ENCODE measurements at regions not wholly inside any gene's neighbourhood (a gene's known extent, or its start where the extent isn't known, plus 50 kb on each side); places are given as distances from the start of the nearest gene placed in this dataset.

DNA sequence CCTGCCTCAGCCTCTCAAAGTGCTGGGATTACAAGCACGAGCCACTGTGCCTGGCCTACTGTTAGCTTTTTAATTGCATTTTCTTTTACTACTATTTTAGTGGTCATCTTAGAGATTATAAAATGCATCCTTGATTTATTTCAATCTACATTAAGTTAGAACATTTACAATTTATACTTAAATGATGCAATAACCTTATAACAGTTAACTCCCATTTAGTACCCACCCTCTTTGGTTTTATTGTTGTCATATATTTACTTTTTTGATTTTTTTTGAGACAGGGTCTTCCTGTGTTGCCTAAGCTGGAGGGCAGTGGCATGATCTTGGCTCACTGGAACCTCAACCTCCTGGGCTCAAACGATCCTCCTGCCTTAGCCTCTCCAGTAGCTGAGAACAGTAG is 77.3 kb downstream of the PPCDC start:
- TF ChIP-seq Cebpa-rat (IDR thresholded peaks at IDR 0.05): no peak
- peak overlapping the region; percentile 58 for H3K4me2 ChIP-seq
- no peaks in the 10 kb centered on the region for H3K9me3 ChIP-seq
- H3K27ac ChIP-seq: no peak overlapping the region
- no peak overlapping the region for H3K9ac ChIP-seq
- no peaks in the 10 kb centered on the region for H4K20me1 ChIP-seq
- no peaks in the 10 kb centered on the region for H3K27me3 ChIP-seq
- no peak overlapping the region for H3K4me3 ChIP-seq
- no peaks in the 10 kb centered on the region for H3K36me3 ChIP-seq
- peaks cover 53% of the 10 kb centered on the region for H3K4me1 ChIP-seq

DNA sequence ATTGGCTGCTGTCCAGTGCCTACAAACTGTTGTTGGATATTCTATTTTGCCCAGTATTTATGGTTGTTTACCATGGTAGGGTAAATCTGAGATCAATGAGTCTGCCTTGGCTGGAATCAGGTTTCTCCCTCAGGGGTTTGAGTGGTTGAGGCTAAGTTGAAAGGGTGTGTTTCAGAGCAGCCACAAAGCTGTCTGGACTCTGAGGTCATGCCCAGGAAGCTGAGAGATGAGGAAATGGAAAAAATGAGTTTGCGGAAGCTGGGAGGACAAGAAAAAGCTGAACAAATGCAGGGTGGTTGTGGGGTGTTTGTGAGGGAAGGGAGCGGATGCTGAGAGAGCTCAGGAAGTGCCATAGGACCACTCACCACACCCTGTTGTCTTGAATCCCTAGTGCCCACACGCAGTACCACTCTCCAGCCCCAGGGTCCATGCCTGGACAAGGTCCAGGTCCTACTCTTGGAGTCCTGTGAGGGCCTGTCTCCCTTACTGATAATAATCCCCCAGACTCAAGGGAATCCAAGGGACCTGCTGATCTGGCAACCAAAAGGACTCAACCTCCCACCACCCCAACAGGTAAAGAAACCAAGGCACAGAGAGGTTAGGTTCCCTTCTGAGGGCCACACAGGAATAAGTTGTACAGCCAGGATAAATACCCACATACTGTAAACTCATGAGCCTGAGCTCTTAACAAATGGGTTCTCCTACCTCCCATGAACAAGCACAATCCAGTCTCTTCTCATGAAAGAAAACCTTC is 81.6 kb downstream of the PPCDC start:
- H3K4me3 ChIP-seq: no peak overlapping the region
- H3K4me1 ChIP-seq: peaks cover 96% of the 10 kb centered on the region
- no peaks in the 10 kb centered on the region for H3K27me3 ChIP-seq
- H4K20me1 ChIP-seq: peaks cover 16% of the 10 kb centered on the region; the same call in 1 of the 2 replicates
- no peaks in the 10 kb centered on the region for H3K9me3 ChIP-seq
- peak overlapping the region; percentile 89 for H3K27ac ChIP-seq
- H3K9ac ChIP-seq: peak overlapping the region; percentile 54; the same call in 1 of the 2 replicates
- TF ChIP-seq Cebpa-rat (IDR thresholded peaks at IDR 0.05): no peak
- peak overlapping the region; percentile 83 for H3K4me2 ChIP-seq
- no peaks in the 10 kb centered on the region for H3K36me3 ChIP-seq

DNA sequence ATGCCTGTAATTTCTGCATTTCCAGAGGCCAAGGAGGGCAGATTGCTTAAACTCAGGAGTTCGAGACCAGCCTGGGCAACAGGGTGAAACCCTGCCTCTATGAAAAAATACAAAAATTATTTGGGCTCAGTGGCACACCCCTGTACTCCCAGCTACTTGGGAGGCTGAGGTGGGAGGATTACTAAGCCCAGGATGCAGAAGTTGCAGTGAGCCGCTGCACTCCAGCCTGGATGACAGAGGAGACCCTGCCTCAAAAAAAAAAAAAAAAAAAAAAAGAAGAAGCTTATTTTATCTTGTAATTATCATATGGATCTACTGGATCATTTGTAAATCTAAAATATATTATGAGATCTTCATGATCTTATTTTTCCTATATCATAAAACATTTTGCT is 84.1 kb downstream of the PPCDC start:
- Histone ChIP-seq H3K4me1 (peaks cover 92% of the 10 kb centered on the region), H3K27ac (no peak overlapping the region), H3K9ac (no peak overlapping the region), H4K20me1 (peaks cover 16% of the 10 kb centered on the region; the same call in 1 of the 2 replicates), H3K36me3 (no peaks in the 10 kb centered on the region), H3K4me3 (no peak overlapping the region), H3K4me2 (peak overlapping the region; percentile 83), H3K27me3 (no peaks in the 10 kb centered on the region), H3K9me3 (0 out of 2 replicates have a peak, but pooled peaks cover 3% of the 10 kb centered on the region)
- TF ChIP-seq Cebpa-rat (IDR thresholded peaks at IDR 0.05): no peak

DNA sequence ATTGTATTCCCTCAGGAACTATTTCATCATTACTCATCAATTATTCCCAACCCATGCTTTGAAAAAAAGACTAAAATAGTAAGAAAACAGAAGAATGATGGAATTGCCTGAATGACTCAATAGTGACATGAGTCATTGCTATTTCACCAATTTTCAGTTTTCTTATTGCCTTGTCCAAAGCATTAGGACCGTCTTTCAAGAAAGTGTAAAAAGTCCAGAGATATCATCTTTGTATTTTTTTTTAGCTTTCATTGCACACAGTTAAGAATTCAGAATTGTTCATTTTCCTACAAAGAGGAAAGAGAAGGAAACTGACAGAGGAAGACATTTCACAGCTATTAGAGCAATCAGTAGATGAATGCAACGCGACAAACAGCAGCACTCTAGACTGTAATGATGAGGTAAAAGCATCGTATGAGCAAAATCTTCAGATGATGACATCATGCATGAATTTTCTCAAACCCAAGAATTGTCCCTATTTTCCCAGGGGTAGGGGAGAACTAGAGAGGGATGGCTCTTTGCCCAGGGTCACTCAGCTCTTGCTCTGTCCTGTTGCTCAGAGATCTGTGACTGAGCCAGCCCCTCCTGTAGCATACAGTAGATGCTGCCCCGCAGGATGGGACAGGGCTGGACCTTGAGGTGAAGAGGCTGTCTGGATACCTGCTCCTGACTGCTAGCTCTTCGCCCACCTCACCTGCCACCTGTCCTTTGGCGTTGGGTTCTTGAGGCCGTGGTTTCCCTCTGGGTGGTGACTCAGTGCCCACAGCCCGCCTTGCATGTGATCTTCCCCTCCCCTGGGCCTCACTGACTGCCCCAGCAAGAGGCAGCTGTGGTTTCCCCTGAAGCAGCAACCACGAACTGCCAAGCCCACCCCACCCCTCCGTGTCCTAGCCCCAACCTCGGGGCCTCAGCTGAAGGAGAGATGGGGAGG is 84.8 kb downstream of the PPCDC start:
- peaks cover 8% of the 10 kb centered on the region for H3K9me3 ChIP-seq
- H4K20me1 ChIP-seq: peaks cover 16% of the 10 kb centered on the region; the same call in 1 of the 2 replicates
- no peak for TF ChIP-seq Cebpa-rat (IDR thresholded peaks at IDR 0.05)
- peak overlapping the region; percentile 92 for H3K4me2 ChIP-seq
- H3K27ac ChIP-seq: peak overlapping the region; percentile 82
- peaks cover 92% of the 10 kb centered on the region for H3K4me1 ChIP-seq
- no peaks in the 10 kb centered on the region for H3K27me3 ChIP-seq
- 0 out of 2 replicates have a peak overlapping the region, but pooled peaks have one; percentile 13 for H3K4me3 ChIP-seq
- peak overlapping the region; percentile 42; the same call in 1 of the 2 replicates for H3K9ac ChIP-seq
- no peaks in the 10 kb centered on the region for H3K36me3 ChIP-seq

DNA sequence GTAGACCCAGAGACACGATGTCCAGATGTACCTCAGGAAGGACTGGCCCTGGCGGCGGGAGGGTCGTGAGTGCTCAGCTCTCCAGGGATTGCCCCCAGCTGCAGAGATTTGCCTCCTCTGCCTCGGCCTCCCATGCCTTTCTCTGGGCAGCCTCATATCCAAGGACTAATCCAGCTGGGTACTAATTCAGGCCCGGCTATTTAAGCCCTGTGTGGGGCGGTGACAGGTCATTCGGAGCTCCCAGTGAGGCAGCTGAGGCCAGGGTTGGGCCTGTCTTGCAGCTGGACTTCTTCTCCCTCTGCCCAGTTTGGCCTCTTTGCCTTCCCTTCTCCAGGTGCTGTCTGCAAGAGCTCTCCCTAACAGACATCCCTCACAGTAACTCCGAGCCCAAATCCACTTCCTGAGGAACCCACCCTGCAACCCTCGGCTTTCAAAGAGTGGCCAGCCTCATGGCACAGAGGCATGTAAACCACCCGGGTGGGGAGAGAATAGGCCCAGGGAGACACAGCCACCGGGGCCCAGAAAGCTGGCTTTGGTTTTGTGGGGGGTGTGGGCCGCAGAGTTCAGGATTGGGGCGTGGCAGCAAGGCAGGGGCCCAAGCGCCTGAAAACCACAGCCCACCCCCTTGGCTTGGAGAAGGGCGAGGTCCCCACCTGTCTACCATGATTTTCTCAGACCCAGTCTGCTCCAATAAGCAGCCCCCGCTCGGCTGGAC is 85.8 kb downstream of the PPCDC start:
- H3K9ac ChIP-seq: peak overlapping the region; percentile 42
- H4K20me1 ChIP-seq: peaks cover 16% of the 10 kb centered on the region; the same call in 1 of the 2 replicates
- no peaks in the 10 kb centered on the region for H3K27me3 ChIP-seq
- no peak for TF ChIP-seq Cebpa-rat (IDR thresholded peaks at IDR 0.05)
- peak overlapping the region; percentile 92 for H3K4me2 ChIP-seq
- H3K27ac ChIP-seq: peak overlapping the region; percentile 82
- H3K4me3 ChIP-seq: peak overlapping the region; percentile 13; the same call in 1 of the 2 replicates
- 0 out of 2 replicates have a peak, but pooled peaks cover under 1% of the 10 kb centered on the region for H3K36me3 ChIP-seq
- H3K4me1 ChIP-seq: peaks cover 83% of the 10 kb centered on the region
- H3K9me3 ChIP-seq: peaks cover 18% of the 10 kb centered on the region

DNA sequence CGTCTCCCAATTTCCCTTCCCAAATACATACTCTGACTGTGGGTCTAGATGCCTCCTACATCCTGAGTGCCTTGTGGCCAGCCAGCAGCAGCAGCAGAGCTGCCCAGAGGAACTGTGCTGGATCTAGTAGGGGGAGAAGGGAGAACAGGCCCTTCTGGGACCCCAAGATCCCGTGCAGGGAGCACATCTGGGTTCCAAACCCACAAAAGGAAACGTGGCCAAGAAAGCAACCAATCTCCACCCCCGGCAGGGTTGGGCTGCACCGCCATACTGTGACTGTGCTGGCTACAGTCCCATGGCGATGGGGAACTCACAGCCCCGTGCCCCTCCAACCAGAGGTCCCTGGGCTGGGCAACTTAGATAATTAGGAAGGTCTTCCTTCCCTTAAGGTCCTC is 86.3 kb downstream of the PPCDC start:
- Histone ChIP-seq H3K27me3 (no peaks in the 10 kb centered on the region), H3K27ac (peak overlapping the region; percentile 82), H3K4me1 (peaks cover 78% of the 10 kb centered on the region), H3K4me2 (peak overlapping the region; percentile 92), H3K36me3 (0 out of 2 replicates have a peak, but pooled peaks cover 6% of the 10 kb centered on the region), H4K20me1 (peaks cover 16% of the 10 kb centered on the region; the same call in 1 of the 2 replicates), H3K9me3 (peaks cover 23% of the 10 kb centered on the region), H3K4me3 (peak overlapping the region; percentile 13; the same call in 1 of the 2 replicates), H3K9ac (peak overlapping the region; percentile 42; the same call in 1 of the 2 replicates)
- no peak for TF ChIP-seq Cebpa-rat (IDR thresholded peaks at IDR 0.05)

DNA sequence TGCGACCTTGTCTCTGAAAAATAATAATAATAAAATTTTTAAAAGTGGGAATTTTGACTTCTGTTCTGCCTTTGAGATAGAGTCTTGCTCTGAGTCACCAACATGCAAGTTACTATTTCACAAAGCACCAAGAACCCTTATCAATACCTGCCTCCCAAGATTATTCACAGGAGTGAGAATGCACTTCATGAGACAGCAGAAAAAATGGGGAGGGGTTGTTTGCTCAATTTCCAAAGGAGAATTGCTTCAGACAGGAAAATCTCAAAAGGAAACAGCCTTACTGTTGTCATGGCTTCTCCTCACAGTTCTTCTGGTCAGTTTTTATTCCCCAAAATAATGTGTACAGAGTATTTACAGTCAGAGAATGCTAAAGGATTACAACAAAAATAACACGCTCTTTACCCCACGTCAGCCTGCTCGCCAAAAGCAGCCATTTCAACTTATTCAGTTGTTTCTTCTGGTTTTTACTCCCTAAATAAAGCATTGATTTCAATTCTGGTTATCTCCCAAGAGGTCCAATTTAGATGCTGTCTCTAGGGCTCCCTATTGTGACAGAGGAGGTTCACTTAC is 89.0 kb downstream of the PPCDC start:
- TF ChIP-seq Cebpa-rat (IDR thresholded peaks at IDR 0.05): no peak
- Histone ChIP-seq H3K4me3 (no peak overlapping the region), H4K20me1 (peaks cover 16% of the 10 kb centered on the region; the same call in 1 of the 2 replicates), H3K4me2 (peak overlapping the region; percentile 20; the same call in 1 of the 2 replicates), H3K9me3 (peaks cover 48% of the 10 kb centered on the region), H3K27me3 (no peaks in the 10 kb centered on the region), H3K4me1 (peaks cover 51% of the 10 kb centered on the region), H3K9ac (no peak overlapping the region), H3K27ac (no peak overlapping the region), H3K36me3 (0 out of 2 replicates have a peak, but pooled peaks cover 6% of the 10 kb centered on the region)

DNA sequence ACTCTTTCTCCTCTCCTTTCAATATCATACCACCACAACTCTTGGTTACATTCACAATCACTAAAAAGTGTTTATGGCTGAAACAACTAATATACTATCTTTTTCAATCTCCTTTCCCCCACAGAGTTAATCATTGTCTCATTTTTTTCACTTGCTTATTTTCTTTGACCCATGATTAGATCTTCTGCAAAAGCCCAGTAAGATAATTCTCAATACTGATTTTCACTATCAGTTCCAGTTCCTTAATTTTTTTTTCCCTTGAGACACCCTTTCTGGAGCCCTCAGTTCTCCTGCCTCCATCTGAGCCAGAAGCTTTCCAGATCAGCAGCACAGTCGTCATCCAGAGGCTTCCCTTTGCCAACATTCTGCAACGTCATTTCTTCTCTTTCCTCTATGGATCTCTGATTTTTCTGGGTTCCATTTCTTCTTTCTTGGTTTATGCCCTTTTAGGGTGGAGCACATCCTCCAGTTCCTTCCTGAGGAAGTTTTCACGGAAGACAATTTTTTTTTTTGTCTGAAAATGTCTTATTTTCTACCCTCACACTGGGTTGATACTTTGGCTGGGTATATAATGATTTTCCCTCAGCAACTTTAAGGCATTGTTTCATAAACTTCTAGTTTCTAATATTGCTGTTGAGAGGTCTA is 88.7 kb upstream of the C15orf39 start:
- TF ChIP-seq Cebpa-rat (IDR thresholded peaks at IDR 0.05): no peak
- H3K4me1 ChIP-seq: peaks cover 45% of the 10 kb centered on the region
- no peak overlapping the region for H3K27ac ChIP-seq

More for the DNA sequence above, 88.7 kb upstream of the C15orf39 start:
- Histone ChIP-seq H3K4me2 (peak overlapping the region; percentile 20; the same call in 1 of the 2 replicates), H3K4me3 (no peak overlapping the region), H3K9me3 (peaks cover 52% of the 10 kb centered on the region), H3K27me3 (no peaks in the 10 kb centered on the region), H3K9ac (no peak overlapping the region), H4K20me1 (peaks cover 16% of the 10 kb centered on the region; the same call in 1 of the 2 replicates), H3K36me3 (0 out of 2 replicates have a peak, but pooled peaks cover 6% of the 10 kb centered on the region)

Data from BLaER1 (cell line).